ENCODE measurements at regions not wholly inside any gene's neighbourhood (a gene's known extent, or its start where the extent isn't known, plus 50 kb on each side); places are given as distances from the start of the nearest gene placed in this dataset.
A peak's percentile ranks its signal among the peaks of the same experiment; 100 is the strongest.
"Not testable (repeated sequence)": the region's sequence is repeated elsewhere in the genome, so short reads cannot be mapped to it uniquely, and the experiment has no call there.

DNA sequence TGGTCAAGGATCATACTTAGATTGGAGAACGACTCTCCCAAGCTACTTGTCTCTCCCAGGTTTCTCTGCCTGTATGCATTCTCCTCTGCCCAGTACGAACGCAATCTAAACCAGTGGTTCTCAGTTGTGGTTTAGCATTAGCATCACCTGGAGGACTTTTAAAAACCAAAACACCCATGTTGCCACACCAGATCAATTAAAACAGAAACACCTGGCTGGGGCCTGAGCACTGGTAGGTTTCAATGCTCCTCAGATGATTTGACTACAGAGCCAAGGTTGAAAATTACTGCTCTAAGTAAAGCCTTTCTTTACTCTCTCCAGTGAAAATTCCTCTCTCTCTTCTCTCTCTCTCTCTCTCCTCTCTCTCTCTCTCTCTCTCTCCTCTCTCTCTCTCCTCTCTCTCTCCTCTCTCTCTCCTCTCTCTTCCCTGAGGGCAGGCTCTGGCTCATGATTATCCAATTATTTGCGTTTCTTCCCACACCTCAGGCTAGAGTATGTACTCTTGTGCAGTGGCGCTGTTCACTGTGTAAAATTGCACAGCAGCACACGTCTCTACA lies 153.7 kb upstream of the FGF13 start:
- H3K36me3 ChIP-seq (ENCODE audit: control insufficient read depth, insufficient read depth, low read length) = no peaks in the 10 kb centered on the region
- WGBS (ENCODE audit: insufficient coverage) = 85% methylated on average over 4 of the region's 6 CpGs
- H3K4me3 ChIP-seq (ENCODE audit: low read length) = no peak overlapping the region
- no peak for DNase-seq
- H3K4me1 ChIP-seq (ENCODE audit: control insufficient read depth, insufficient read depth, low read length) = no peaks in the 10 kb centered on the region
- no peaks in the 10 kb centered on the region for H3K9me3 ChIP-seq (replicated peaks; ENCODE audit: control insufficient read depth, low read depth, low read length)
- peaks cover 14% of the 10 kb centered on the region for H3K27me3 ChIP-seq (ENCODE audit: control insufficient read depth, insufficient read depth, low read length)
- no peak overlapping the region for H3K27ac ChIP-seq (ENCODE audit: low read length)

DNA sequence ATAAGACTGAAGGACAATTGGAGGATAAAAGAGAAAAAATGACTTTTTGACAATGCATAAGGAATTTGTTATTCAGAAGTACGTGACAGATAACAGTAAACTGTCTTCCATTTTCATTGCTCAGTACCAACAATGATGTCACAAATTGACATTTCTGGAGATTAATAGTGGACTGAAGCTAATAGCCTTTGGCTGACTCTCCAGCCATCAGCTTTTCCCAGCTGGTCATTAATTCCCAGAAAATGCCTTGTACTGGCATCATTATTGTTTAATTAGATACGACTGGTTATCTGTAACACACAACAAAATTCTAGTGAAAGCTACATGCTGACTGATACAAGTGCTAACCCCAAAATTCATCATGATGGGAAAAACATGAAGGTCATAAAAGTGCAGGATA lies 147.9 kb upstream of the FGF13 start:
- H3K27ac ChIP-seq (ENCODE audit: low read length) = no peak overlapping the region
- no peaks in the 10 kb centered on the region for H3K9me3 ChIP-seq (replicated peaks; ENCODE audit: control insufficient read depth, low read depth, low read length)
- H3K4me1 ChIP-seq (ENCODE audit: control insufficient read depth, insufficient read depth, low read length) = no peaks in the 10 kb centered on the region
- DNase-seq = peak; percentile 38
- no peaks in the 10 kb centered on the region for H3K36me3 ChIP-seq (ENCODE audit: control insufficient read depth, insufficient read depth, low read length)
- no CpG with 5 or more reads among the region's 2 CpGs for WGBS (ENCODE audit: insufficient coverage)
- no peak overlapping the region for H3K4me3 ChIP-seq (ENCODE audit: low read length)
- H3K27me3 ChIP-seq (ENCODE audit: control insufficient read depth, insufficient read depth, low read length) = peaks cover 4% of the 10 kb centered on the region

DNA sequence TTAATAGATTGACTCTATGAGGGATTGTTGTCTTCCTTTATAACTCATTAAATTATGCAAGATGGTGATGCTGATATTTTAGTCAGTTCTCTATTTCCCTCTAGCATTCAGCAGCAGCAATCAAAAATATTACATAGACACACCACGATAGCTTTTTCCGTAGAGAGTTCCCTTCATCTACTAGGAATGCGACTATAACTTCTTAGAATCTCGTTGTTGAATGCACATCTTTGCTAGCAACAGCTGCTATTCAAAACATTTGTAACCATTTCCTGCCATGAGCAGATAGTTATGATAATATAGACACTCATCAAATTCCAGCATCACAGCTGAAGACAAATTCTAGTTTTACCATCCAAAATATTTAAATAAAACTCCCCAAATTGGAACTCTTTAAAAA lies 147.4 kb upstream of the FGF13 start:
- Histone ChIP-seq H3K36me3 (ENCODE audit: control insufficient read depth, insufficient read depth, low read length) (no peaks in the 10 kb centered on the region), H3K27me3 (ENCODE audit: control insufficient read depth, insufficient read depth, low read length) (peaks cover 2% of the 10 kb centered on the region), H3K4me3 (ENCODE audit: low read length) (no peak overlapping the region), H3K4me1 (ENCODE audit: control insufficient read depth, insufficient read depth, low read length) (no peaks in the 10 kb centered on the region), H3K27ac (ENCODE audit: low read length) (no peak overlapping the region), H3K9me3 (replicated peaks; ENCODE audit: control insufficient read depth, low read depth, low read length) (no peaks in the 10 kb centered on the region)
- no CpG with 5 or more reads among the region's 4 CpGs for WGBS (ENCODE audit: insufficient coverage)
- DNase-seq = peak; percentile 60

DNA sequence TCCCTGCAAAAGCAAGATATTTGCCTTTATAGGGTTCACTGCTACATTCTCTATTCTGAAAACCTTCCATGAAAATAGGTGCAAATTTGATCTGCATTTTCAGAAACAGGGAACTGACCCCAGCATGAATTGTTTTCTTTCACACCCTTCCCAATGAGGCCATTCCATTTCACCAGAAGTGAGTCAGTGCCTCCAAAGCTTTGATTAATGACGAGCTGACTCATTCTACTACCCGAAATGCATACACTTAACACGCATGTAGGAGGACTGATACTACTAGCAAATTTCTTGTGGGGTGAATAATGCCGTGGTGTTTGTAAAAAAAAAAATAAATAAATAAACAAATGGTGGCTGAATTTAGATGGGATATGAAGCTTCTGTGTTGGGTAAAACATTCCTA lies 146.9 kb upstream of the FGF13 start:
- Histone ChIP-seq H3K27me3 (ENCODE audit: control insufficient read depth, insufficient read depth, low read length) (peaks cover 2% of the 10 kb centered on the region), H3K36me3 (ENCODE audit: control insufficient read depth, insufficient read depth, low read length) (no peaks in the 10 kb centered on the region), H3K4me3 (ENCODE audit: low read length) (no peak overlapping the region), H3K4me1 (ENCODE audit: control insufficient read depth, insufficient read depth, low read length) (no peaks in the 10 kb centered on the region), H3K27ac (ENCODE audit: low read length) (no peak overlapping the region), H3K9me3 (replicated peaks; ENCODE audit: control insufficient read depth, low read depth, low read length) (no peaks in the 10 kb centered on the region)
- WGBS (ENCODE audit: insufficient coverage) = no CpG with 5 or more reads among the region's 4 CpGs
- DNase-seq = no peak

DNA sequence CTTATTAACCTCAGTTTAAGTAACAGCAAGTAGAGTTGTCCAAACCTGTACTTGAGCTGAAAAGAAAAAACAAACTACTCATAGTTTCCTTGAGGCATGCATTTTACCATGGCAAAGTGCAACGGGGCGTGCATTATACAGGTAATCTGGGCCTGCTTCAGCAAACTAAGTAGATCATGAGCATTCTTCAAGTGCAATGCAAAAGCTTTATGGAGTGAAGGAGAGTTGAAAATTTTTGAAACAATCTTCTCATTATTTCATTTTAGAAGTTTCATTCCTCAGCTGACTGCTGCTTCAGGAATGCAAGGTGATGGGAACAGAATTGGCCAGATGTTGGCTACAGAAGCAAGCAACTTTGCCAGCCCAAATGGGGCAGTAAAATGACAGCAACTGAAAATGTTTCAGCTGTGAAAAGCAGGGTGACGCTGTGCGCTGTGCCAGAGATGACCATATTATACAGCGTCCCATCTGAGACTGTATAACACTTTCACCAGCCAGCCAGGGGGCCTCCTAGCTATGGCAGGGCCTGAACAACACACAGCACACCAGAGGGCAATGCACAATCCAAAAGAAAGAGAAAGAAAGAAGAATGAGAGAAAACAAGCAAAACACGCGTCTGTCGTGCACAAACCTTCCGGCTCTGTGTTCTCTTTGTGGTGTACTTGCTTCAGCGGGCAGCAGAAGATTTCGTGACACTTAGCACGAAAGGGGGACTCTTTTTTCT lies 145.5 kb upstream of the FGF13 start:
- WGBS (ENCODE audit: insufficient coverage) = 100% methylated on average over 1 of the region's 12 CpGs
- no peaks in the 10 kb centered on the region for H3K36me3 ChIP-seq (ENCODE audit: control insufficient read depth, insufficient read depth, low read length)
- H3K4me3 ChIP-seq (ENCODE audit: low read length) = no peak overlapping the region
- no peak for DNase-seq
- H3K27ac ChIP-seq (ENCODE audit: low read length) = peak overlapping the region; percentile 14
- H3K27me3 ChIP-seq (ENCODE audit: control insufficient read depth, insufficient read depth, low read length) = peaks cover 2% of the 10 kb centered on the region
- H3K4me1 ChIP-seq (ENCODE audit: control insufficient read depth, insufficient read depth, low read length) = no peaks in the 10 kb centered on the region
- H3K9me3 ChIP-seq (replicated peaks; ENCODE audit: control insufficient read depth, low read depth, low read length) = no peaks in the 10 kb centered on the region

DNA sequence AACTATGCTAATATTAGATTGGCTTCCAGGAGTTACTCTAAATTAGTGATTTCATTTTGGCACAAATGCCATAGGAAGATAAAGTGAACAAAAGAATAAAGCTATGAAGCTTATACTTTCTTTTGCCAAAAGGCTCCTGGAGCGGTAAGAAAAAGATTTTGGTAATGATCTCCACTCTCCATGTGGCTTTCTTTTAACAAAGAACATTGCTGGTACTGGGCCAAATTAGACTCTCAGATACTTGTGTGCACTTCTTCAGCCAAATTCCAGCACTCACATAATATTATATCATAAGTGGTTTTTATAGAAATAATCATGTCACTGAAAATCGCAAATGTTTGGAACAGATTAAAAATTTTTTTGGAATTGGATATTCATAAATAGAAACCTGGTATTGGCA lies 142.4 kb upstream of the FGF13 start:
- peak; percentile 62 for DNase-seq
- Histone ChIP-seq H3K27me3 (ENCODE audit: control insufficient read depth, insufficient read depth, low read length) (no peaks in the 10 kb centered on the region), H3K27ac (ENCODE audit: low read length) (no peak overlapping the region), H3K36me3 (ENCODE audit: control insufficient read depth, insufficient read depth, low read length) (no peaks in the 10 kb centered on the region), H3K4me3 (ENCODE audit: low read length) (no peak overlapping the region), H3K4me1 (ENCODE audit: control insufficient read depth, insufficient read depth, low read length) (no peaks in the 10 kb centered on the region), H3K9me3 (replicated peaks; ENCODE audit: control insufficient read depth, low read depth, low read length) (no peaks in the 10 kb centered on the region)
- no CpG with 5 or more reads among the region's 2 CpGs for WGBS (ENCODE audit: insufficient coverage)

DNA sequence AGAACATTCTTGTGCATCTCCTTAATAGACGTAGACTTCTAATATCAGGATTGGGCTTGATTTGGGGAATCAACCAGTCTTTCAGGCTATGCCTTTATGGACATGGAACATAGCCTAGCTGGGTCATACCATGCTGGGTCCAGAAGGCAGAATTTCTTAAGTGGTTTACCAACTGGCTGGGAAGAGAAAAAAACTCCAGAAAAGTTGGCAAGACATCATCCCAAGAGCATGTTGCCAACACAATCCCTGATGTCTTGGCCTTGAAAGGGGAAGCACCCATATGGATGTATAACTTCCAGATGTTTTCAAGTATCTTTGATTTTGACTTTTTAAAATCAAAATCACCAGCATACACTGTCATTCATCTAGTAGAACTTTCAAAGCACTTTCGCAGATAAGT lies 138.0 kb upstream of the FGF13 start:
- 85% methylated on average over 2 of the region's 2 CpGs for WGBS (ENCODE audit: insufficient coverage)
- no peak for DNase-seq

DNA sequence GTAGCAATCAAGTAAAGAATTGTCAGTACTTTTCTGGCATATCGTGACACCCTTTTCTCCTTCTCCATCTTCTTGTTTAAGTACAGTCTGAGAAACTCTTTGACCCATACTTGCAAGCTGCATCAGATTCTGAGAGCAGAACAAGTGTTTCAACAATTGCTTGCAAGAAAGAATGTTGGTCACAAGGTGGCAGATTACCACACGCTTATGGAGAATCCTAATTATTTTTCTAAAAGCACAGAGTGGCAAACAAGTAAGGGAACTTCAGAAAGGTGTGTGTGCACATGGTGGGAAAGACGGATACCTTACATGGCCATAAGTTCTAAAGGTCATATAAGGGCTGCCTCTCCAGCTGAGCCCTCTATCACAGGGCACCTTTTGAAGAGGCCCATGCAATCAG lies 136.4 kb upstream of the FGF13 start:
- Histone ChIP-seq H3K36me3 (ENCODE audit: control insufficient read depth, insufficient read depth, low read length) (no peaks in the 10 kb centered on the region), H3K4me3 (ENCODE audit: low read length) (no peak overlapping the region), H3K9me3 (replicated peaks; ENCODE audit: control insufficient read depth, low read depth, low read length) (no peaks in the 10 kb centered on the region), H3K27ac (ENCODE audit: low read length) (no peak overlapping the region), H3K27me3 (ENCODE audit: control insufficient read depth, insufficient read depth, low read length) (no peaks in the 10 kb centered on the region), H3K4me1 (ENCODE audit: control insufficient read depth, insufficient read depth, low read length) (no peaks in the 10 kb centered on the region)
- peak; percentile 40 for DNase-seq
- no CpG with 5 or more reads among the region's 3 CpGs for WGBS (ENCODE audit: insufficient coverage)

More for the DNA sequence above, 138.0 kb upstream of the FGF13 start:
- Histone ChIP-seq H3K4me3 (ENCODE audit: low read length) (no peak overlapping the region), H3K4me1 (ENCODE audit: control insufficient read depth, insufficient read depth, low read length) (no peaks in the 10 kb centered on the region), H3K36me3 (ENCODE audit: control insufficient read depth, insufficient read depth, low read length) (no peaks in the 10 kb centered on the region), H3K27me3 (ENCODE audit: control insufficient read depth, insufficient read depth, low read length) (no peaks in the 10 kb centered on the region), H3K27ac (ENCODE audit: low read length) (no peak overlapping the region), H3K9me3 (replicated peaks; ENCODE audit: control insufficient read depth, low read depth, low read length) (no peaks in the 10 kb centered on the region)

DNA sequence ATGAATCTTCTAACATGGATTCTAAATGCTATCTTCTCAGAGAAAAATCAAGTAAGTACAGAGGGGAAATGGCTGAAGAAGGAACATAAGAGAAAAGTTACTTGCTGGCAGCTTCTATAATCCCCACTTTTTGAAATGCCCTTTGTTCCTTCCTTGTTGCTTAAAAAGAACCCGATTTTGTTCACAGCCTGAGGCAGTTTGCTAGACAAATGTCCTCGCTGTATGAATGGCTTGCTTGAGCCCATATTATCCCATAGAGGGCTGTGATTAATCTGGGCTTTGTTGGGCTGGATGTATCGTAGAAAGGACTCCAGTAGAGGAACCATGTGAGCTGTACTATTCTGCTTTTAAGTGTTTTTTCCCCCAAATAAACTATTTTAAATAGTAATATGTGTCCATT lies 134.3 kb upstream of the FGF13 start:
- no peak for DNase-seq
- no peaks in the 10 kb centered on the region for H3K36me3 ChIP-seq (ENCODE audit: control insufficient read depth, insufficient read depth, low read length)
- 40% methylated on average over 1 of the region's 3 CpGs for WGBS (ENCODE audit: insufficient coverage)
- no peaks in the 10 kb centered on the region for H3K4me1 ChIP-seq (ENCODE audit: control insufficient read depth, insufficient read depth, low read length)
- H3K27me3 ChIP-seq (ENCODE audit: control insufficient read depth, insufficient read depth, low read length) = no peaks in the 10 kb centered on the region
- no peaks in the 10 kb centered on the region for H3K9me3 ChIP-seq (replicated peaks; ENCODE audit: control insufficient read depth, low read depth, low read length)
- no peak overlapping the region for H3K4me3 ChIP-seq (ENCODE audit: low read length)
- no peak overlapping the region for H3K27ac ChIP-seq (ENCODE audit: low read length)

DNA sequence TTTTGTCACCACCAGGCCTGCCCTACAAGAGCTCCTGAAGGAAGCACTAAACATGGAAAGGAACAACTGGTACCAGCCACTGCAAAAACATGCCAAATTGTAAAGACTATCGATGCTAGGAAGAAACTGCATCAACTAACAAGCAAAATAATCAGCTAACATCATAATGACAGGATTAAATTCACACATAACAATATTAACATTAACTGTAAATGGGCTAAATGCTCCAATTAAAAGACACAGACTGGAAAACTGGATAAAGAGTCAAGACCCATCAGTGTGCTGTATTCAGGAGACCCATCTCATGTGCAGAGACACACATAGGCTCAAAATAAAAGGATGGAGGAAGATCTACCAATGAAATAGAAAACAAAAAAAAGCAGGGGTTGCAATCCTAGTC lies 95.9 kb upstream of the FGF13 start:
- WGBS (ENCODE audit: insufficient coverage) = no CpG with 5 or more reads among the region's 1 CpG
- H3K27me3 ChIP-seq (ENCODE audit: control insufficient read depth, insufficient read depth, low read length); H3K4me1 ChIP-seq (ENCODE audit: control insufficient read depth, insufficient read depth, low read length); H3K36me3 ChIP-seq (ENCODE audit: control insufficient read depth, insufficient read depth, low read length); DNase-seq; H3K9me3 ChIP-seq (replicated peaks; ENCODE audit: control insufficient read depth, low read depth, low read length); H3K4me3 ChIP-seq (ENCODE audit: low read length); H3K27ac ChIP-seq (ENCODE audit: low read length): not testable (repeated sequence)

DNA sequence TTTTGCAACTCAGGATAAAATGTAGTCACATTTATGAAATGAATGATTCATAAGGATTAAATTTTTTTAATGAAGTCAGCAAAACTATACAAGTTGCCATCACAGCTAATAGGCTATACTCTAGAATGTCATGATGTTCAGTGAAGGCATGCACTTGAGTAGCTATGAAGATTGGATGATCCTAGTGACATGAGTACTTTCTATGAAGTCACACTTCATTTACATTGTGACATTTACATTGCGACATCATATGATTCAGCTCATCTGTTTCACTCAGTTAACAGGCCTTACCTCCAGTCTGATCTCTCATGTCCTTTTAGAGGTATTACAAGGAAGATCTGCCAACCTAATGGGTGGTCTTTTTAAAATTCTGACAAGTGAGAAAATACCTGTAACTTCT lies 82.7 kb upstream of the FGF13 start:
- Histone ChIP-seq H3K27ac (ENCODE audit: low read length) (no peak overlapping the region), H3K9me3 (replicated peaks; ENCODE audit: control insufficient read depth, low read depth, low read length) (no peaks in the 10 kb centered on the region), H3K27me3 (ENCODE audit: control insufficient read depth, insufficient read depth, low read length) (no peaks in the 10 kb centered on the region), H3K4me1 (ENCODE audit: control insufficient read depth, insufficient read depth, low read length) (no peaks in the 10 kb centered on the region), H3K36me3 (ENCODE audit: control insufficient read depth, insufficient read depth, low read length) (no peaks in the 10 kb centered on the region), H3K4me3 (ENCODE audit: low read length) (no peak overlapping the region)
- DNase-seq = no peak
- no CpG with 5 or more reads among the region's 1 CpG for WGBS (ENCODE audit: insufficient coverage)

Data from muscle of leg (tissue), 3 donors.